Stimulated activated CD4-positive, alpha-beta T cell treated with anti-CD3 and anti-CD28 coated beads, Interleukin-2, amount 100 ng/mL, for 48 hours (primary cell): ENCODE measurements at regions not wholly inside any gene's neighbourhood (a gene's known extent, or its start where the extent isn't known, plus 50 kb on each side); places are given as distances from the start of the nearest gene placed in this dataset.

Source experiments
- DNase-seq, 2 donors: peaks; one replicate each; pipeline ENCODE4 v3.0.0-alpha.2; 2020

GRCh38 chr15:97525809-97526208 is 434.7 kb upstream of the ARRDC4 start:
- no peak for DNase-seq

DNA sequence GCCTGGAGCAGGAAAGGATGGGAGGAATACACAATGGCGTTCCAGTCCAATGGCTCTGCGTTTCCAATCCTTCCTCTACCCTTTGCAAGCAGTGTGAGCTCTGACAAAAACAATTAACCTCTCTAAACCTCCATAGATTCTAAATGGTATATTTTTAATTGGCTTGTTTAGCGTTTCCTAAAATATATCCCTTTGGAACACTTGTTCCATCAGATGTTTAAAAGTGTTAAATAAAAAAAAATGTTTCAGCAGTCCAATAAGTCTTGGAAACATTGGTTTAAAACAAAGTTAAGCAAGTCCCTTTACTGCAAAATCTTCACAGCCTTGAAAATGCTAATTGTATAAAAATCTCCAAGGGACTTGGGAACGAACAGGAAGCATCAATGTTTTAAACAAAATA is 432.3 kb upstream of the ARRDC4 start:
- DNase-seq, result no peak

- no peak for DNase-seq
These were observed 414.7 kb upstream of the ARRDC4 start for GRCh38 chr15:97545799-97546198.

- DNase-seq, result no peak
These were observed 413.1 kb upstream of the ARRDC4 start for GRCh38 chr15:97547381-97547780.

DNA sequence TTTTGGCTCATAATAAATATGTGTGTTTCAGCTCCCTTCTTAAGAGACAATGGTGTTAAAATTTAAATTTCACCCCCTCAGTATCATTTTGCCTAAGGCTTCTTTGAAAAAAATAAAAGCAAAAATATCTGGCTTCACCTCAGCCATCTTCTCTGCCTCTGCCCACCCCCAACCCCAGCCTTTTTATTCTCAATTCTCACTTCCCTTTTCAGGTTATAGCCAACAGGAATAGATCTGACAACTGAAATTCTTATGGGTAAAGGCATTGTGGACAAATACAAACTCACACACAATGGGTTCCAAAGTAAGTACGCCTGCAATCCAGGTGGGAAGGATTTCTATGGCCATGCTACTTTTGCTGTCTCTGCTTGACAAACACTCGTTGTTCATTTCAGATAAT is 399.0 kb upstream of the ARRDC4 start:
- no peak for DNase-seq

- no peak for DNase-seq
These were observed 397.0 kb upstream of the ARRDC4 start for GRCh38 chr15:97563516-97563915.

- no peak for DNase-seq
These were observed 393.5 kb upstream of the ARRDC4 start for GRCh38 chr15:97566961-97567360.

DNA sequence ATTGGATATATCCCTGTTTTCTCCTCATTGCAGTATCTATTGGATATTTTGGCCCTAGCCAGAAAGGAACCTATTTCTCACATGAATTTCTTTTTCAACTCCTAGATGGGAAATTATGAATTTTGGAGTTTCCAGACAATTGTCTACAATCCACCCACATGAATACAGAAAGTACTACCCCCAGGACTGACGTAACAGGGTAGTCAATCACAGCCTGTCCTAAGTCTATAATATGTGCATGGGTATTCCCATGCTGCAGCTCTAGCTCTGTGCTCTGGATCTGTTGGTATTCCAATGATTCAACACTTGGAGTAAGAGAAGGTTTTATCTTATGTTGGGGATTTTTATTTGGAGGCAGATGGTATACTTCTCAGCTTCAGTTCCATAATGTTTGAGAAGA is 393.1 kb upstream of the ARRDC4 start:
- no peak for DNase-seq

- no peak for DNase-seq
These were observed 383.4 kb upstream of the ARRDC4 start for GRCh38 chr15:97576929-97577645.

DNA sequence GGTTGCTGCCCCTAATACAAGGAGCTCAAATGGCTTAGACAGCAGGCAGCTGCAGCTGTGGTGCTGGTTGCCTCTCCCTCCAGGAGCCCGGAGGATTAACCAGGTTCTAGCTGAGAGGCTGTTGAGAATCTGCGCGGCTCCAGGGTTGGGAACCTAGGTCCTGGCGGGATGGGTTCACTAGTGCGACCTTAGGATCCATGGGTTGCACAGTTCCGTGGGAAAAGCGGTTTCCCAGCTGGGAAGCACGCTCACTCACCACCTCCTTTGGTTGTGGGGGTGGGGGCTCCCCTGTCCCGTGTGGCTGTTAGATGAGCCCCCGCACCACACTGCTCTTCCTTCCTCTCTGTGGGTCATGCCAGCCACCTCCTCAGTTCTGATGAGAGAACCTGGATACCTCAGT is 375.1 kb upstream of the ARRDC4 start:
- no peak for DNase-seq

DNA sequence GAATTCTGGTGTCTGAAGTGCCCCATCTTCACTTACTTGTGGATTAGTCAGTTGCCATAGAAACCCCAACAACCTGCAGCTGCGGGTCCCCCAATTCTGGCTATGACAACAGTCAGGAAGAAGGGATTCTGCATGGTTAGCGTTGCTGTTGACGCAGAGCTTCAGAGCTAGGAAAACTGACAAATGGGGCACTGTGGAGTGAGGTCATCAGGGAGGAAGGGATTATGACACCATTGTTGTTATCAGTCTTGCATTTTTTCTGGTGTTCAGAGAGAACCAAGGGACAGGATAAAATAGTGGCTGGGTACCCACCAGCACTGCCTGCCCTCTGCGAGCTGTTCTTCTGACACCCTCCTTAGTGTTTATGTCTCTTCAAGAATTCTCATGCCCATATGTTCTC is 367.7 kb upstream of the ARRDC4 start:
- no peak for DNase-seq

DNA sequence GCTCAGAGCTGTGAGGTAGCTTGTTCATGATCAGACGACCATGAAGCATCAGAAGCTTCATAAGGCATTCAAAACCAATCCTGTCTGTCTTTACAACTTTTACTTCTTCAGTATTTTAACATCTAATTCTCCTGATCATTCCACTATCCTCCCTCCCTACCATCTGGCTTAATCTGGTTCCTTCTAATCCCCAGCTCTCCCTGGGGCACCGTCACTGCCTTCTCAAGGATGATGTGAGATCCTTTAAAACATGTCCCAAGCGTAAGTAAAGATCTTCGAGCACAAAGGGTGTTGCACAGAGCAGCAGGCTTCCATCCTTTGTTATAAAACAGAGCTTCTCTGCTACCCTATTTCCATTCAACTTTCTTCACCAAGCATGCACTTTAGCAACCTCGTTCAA is 362.7 kb upstream of the ARRDC4 start:
- no peak for DNase-seq

- DNase-seq, result no peak
These were observed 362.1 kb upstream of the ARRDC4 start for GRCh38 chr15:97598353-97598798.

DNA sequence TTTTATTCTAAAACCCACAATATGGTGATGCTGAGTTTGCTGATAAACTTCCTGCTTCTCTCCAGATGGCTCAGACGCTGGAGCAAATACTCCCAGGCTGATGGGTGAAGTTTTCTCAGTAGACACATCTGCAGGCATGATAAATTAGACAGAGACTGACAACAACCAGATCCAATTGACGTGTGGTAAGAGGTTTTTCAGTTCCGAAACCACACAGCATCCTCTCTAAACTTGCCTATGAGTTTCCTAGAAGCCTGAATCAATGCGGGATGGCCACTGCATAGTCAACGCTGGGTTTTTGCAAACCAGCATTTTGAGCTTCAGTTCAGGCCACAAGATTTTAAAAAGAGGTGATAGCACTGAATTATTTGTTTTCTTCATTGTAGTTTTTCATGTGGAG is 360.3 kb upstream of the ARRDC4 start:
- no peak for DNase-seq

GRCh38 chr15:97604677-97605076 is 355.8 kb upstream of the ARRDC4 start:
- no peak for DNase-seq

GRCh38 chr15:97615114-97615513 is 345.4 kb upstream of the ARRDC4 start:
- no peak for DNase-seq

GRCh38 chr15:97623091-97623661 is 337.3 kb upstream of the ARRDC4 start:
- DNase-seq, result no peak

GRCh38 chr15:97627634-97628033 is 332.9 kb upstream of the ARRDC4 start:
- no peak for DNase-seq

GRCh38 chr15:97645758-97646157 is 314.7 kb upstream of the ARRDC4 start:
- DNase-seq, result no peak

DNA sequence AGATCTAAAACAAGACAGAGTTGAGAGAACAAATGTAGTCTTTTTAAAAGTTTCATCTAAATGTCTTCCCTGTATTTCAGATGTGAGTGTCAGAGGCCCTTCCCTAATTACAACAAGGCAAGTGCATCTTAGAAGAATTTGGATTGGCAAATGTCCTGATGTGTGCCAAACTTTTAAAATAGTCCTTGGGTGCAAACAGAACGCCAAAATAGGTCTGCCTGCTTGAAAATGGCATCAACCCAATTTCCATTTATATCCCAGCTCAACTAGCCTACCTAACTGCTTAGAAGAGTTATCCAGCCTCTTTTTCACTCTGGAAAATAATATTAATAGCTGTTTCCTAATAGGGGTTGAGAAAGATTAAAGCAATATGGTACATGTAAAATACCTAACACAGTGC is 311.8 kb upstream of the ARRDC4 start:
- DNase-seq, result no peak

DNA sequence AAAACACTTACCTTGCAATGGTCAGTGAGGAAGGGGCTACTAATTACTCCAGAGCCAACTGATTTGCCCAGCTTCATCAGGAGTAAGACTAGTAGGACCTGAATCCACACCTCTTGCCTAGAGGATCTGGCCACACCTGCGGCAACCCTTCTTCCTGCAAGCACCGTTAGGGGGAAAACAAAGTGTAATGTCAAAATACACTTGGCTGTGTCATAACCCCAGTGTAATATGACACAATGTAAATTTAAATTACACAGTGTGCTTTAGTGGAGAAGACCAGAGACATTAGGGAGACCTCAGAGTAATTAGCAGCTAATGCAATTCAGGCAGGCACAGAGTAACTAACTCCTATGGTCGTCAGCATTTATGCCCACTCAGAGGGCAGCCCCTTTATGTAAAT is 308.5 kb upstream of the ARRDC4 start:
- no peak for DNase-seq

- no peak for DNase-seq
These were observed 307.8 kb upstream of the ARRDC4 start for GRCh38 chr15:97652700-97653167.

- DNase-seq, result no peak
These were observed 306.6 kb upstream of the ARRDC4 start for GRCh38 chr15:97653896-97654295.

GRCh38 chr15:97654481-97655076 is 305.9 kb upstream of the ARRDC4 start:
- no peak for DNase-seq

DNA sequence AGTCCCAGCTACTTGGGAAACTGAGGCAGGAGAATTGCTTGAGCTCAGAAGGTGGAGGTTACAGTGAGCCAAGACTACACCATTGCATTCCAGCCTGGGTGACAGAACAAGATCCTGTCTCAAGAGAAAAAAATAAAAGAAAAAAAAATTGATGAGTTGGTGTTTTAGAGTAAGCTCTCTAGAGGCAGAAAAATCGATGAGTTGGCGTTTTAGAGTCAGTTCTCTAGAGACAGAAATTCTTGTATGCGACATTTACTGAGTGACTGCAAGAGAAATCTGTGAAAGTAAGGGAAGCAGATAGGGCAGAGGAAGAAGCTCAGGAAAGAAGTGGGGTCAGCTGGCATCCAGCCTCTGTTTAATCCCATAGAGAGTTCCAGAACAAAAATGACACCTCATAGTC is 298.7 kb upstream of the ARRDC4 start:
- DNase-seq, result no peak
